NCI-H1417 (cell line): ENCODE measurements at regions not wholly inside any gene's neighbourhood (a gene's known extent, or its start where the extent isn't known, plus 50 kb on each side); places are given as distances from the start of the nearest gene placed in this dataset.

Experiments
- DNase-seq, 3 experiments: peaks; one replicate each; lab custom pipeline; 2025; lab: John Stamatoyannopoulos, UW

GRCh38 chr1:67991546-67991945 is 58.9 kb downstream of the DIRAS3 start:
- no peak for DNase-seq

GRCh38 chr1:67988066-67988465 is 62.4 kb downstream of the DIRAS3 start:
- no peak for DNase-seq

- DNase-seq = no peak
Measured at GRCh38 chr1:67987046-67987799, 63.2 kb downstream of the DIRAS3 start.

GRCh38 chr1:67983867-67984266 is 66.6 kb downstream of the DIRAS3 start:
- no peak for DNase-seq

GRCh38 chr1:67980028-67980427 is 70.4 kb downstream of the DIRAS3 start:
- no peak for DNase-seq

GRCh38 chr1:67979532-67979931 is 70.9 kb downstream of the DIRAS3 start:
- DNase-seq = no peak

GRCh38 chr1:67978890-67979516 is 71.4 kb downstream of the DIRAS3 start:
- DNase-seq = no peak

GRCh38 chr1:67977756-67978155 is 72.7 kb downstream of the DIRAS3 start:
- no peak for DNase-seq

- no peak for DNase-seq
Measured at GRCh38 chr1:67973051-67973450, 77.4 kb downstream of the DIRAS3 start.

GRCh38 chr1:67970088-67970487 is 80.3 kb downstream of the DIRAS3 start:
- DNase-seq = no peak

- no peak for DNase-seq
Measured at GRCh38 chr1:67969446-67969845, 81.0 kb downstream of the DIRAS3 start.

GRCh38 chr1:67966666-67967009 is 83.8 kb downstream of the DIRAS3 start:
- no peak for DNase-seq

GRCh38 chr1:67965995-67966665 is 84.3 kb downstream of the DIRAS3 start:
- no peak for DNase-seq

GRCh38 chr1:67963263-67963662 is 87.2 kb downstream of the DIRAS3 start:
- DNase-seq = no peak

- DNase-seq = no peak
Measured at GRCh38 chr1:67960766-67961165, 89.7 kb downstream of the DIRAS3 start.

- no peak for DNase-seq
Measured at GRCh38 chr1:67958472-67958871, 92.0 kb downstream of the DIRAS3 start.

- peak in 1 of 3 experiments; percentile 60 for DNase-seq
Measured at GRCh38 chr1:67957066-67957465, 93.4 kb downstream of the DIRAS3 start.

GRCh38 chr1:67956116-67956515 is 94.3 kb downstream of the DIRAS3 start:
- no peak for DNase-seq

GRCh38 chr1:67955591-67955990 is 94.8 kb downstream of the DIRAS3 start:
- peak in 1 of 3 experiments; percentile 23 for DNase-seq

- DNase-seq = no peak
Measured at GRCh38 chr1:67953301-67953700, 97.1 kb downstream of the DIRAS3 start.

GRCh38 chr1:67952071-67952470 is 98.4 kb downstream of the DIRAS3 start:
- DNase-seq = peak in 1 of 3 experiments; percentile 86

- no peak for DNase-seq
Measured at GRCh38 chr1:67951014-67951413, 99.4 kb downstream of the DIRAS3 start.
